Adrenal gland (tissue), 9 donors: ENCODE measurements at regions not wholly inside any gene's neighbourhood (a gene's known extent, or its start where the extent isn't known, plus 50 kb on each side); places are given as distances from the start of the nearest gene placed in this dataset.

Experiments
- DNase-seq, 7 donors: peaks; one replicate each; pipeline ENCODE4 v3.0.0-alpha.2; 2019 to 2020
- H3K27ac ChIP-seq, 5 donors: fragments of 200-600 bp; sonication (generic) in 4 of 5; 1 replicate in 3 of 5; 2 replicates in 2 of 5; pipeline versions ENCODE4 v1.5.1 to v1.8.0; 2016 to 2020; ENCODE audit warnings: mild to moderate bottlenecking in 1 of 5
- H3K27me3 ChIP-seq: fragments of 200-600 bp; 2 replicates; pipeline ENCODE4 v1.8.0; 2021
- H3K36me3 ChIP-seq, 2 donors: fragments of 200-600 bp; replicated peaks in 1 of 2; 1 replicate in 1 of 2; 2 replicates in 1 of 2; pipeline versions ENCODE4 v1.5.1 to v1.8.0; 2018 to 2022
- H3K4me1 ChIP-seq, 2 donors: fragments of 200-600 bp; replicated peaks in 1 of 2; 1 replicate in 1 of 2; 2 replicates in 1 of 2; pipeline versions ENCODE4 v1.5.1 to v1.8.0; 2018 to 2021
- H3K4me3 ChIP-seq, 4 donors: fragments of 200-600 bp; sonication (generic) in 3 of 4; one replicate each; pipeline ENCODE4 v1.5.1; 2016 to 2018
- H3K9me3 ChIP-seq, 3 donors: fragments of 200-600 bp; sonication (generic) in 1 of 3; replicated peaks in 1 of 3; 1 replicate in 2 of 3; 2 replicates in 1 of 3; pipeline versions ENCODE4 v1.5.1 to v1.8.0; 2016 to 2021
- CTCF ChIP-seq, 6 experiments: fragments of 450-650 bp in 4 of 6; fragments of 200-600 bp in 2 of 6; sonication (generic) in 1 of 6; IDR thresholded peaks; 1 replicate in 5 of 6; 2 replicates in 1 of 6; pipeline versions ENCODE4 v1.5.1 to v1.8.0; 2016 to 2021; ENCODE audit warnings: antibody characterized with exemption in 6 of 6, mild to moderate bottlenecking in 2 of 6, moderate library complexity in 1 of 6
- POLR2A ChIP-seq, 2 donors: fragments of 450-650 bp; IDR thresholded peaks; one replicate each; pipeline ENCODE4 v1.6.1; 2017; ENCODE audit warnings: antibody characterized with exemption in 2 of 2, mild to moderate bottlenecking in 2 of 2, moderate library complexity in 1 of 2
- WGBS, 4 donors: extraction: QIAGEN DNeasy Blood & Tissue Kit in 2 of 4; methylation state at CpG; one replicate each; pipeline versions ENCODE4 v1.1.5 to v1.1.7; 2013 to 2017; 5-methylcytosine and 5-hydroxymethylcytosine counted together
- intact Hi-C, 2 donors: fragments of 100-400 bp; cut with DNase I; formaldehyde crosslinking; loops; one replicate each; pipeline versions ENCODE4 v1.14.1 to v1.15.0; 2022 to 2023
- donor health status: healthy with polysubstance abuse.
- donor health status: Bipolar disorder and iron deficiency.
- donor health status: DM: yes; HTN: yes; CAD: no.
- donor health status: DM: no; HTN: no; CAD: no.
- donor health status: DM: no; HTN: no; CAD: no.

GRCh38 chr13:99844421-99844820, 127.1 kb downstream of the ZIC5 start:
- no peaks in the 10 kb centered on the region for H3K9me3 ChIP-seq
- no peak overlapping the region for H3K4me3 ChIP-seq
- TF ChIP-seq CTCF (IDR thresholded peaks at IDR 0.05) (no peak), POLR2A (IDR thresholded peaks at IDR 0.05) (no peak)
- H3K27ac ChIP-seq = no peak overlapping the region
- no peak for DNase-seq
- intact Hi-C loops = no loop called here
- WGBS, 4 donors = 77 to 87% (median 81%) methylated on average over 7 to 8 of the region's 8 CpGs
- no peaks in the 10 kb centered on the region for H3K36me3 ChIP-seq
- H3K27me3 ChIP-seq = no peaks in the 10 kb centered on the region
- H3K4me1 ChIP-seq = no peaks in the 10 kb centered on the region

- no peaks in the 10 kb centered on the region for H3K27me3 ChIP-seq
Measured at GRCh38 chr13:99843872-99844271, 127.7 kb downstream of the ZIC5 start.

GRCh38 chr13:99842405-99842804, 129.2 kb downstream of the ZIC5 start:
- no peaks in the 10 kb centered on the region for H3K9me3 ChIP-seq
- no peaks in the 10 kb centered on the region for H3K4me1 ChIP-seq
- TF ChIP-seq POLR2A (IDR thresholded peaks at IDR 0.05) (no peak), CTCF (IDR thresholded peaks at IDR 0.05) (no peak)
- 25 to 73% (median 55%) methylated on average over 1 of the region's 1 CpG for WGBS, 4 donors
- H3K4me3 ChIP-seq = no peak overlapping the region
- intact Hi-C loops = no loop called here
- DNase-seq = no peak
- no peaks in the 10 kb centered on the region for H3K27me3 ChIP-seq
- no peaks in the 10 kb centered on the region for H3K36me3 ChIP-seq
- H3K27ac ChIP-seq = no peak overlapping the region

More at GRCh38 chr13:99843872-99844271, 127.7 kb downstream of the ZIC5 start:
- DNase-seq = no peak
- no peaks in the 10 kb centered on the region for H3K9me3 ChIP-seq
- WGBS, 4 donors = 87 to 91% (median 88%) methylated on average over 9 of the region's 9 CpGs
- H3K4me3 ChIP-seq = no peak overlapping the region
- no peaks in the 10 kb centered on the region for H3K36me3 ChIP-seq
- no peak overlapping the region for H3K27ac ChIP-seq
- intact Hi-C loops = no loop called here
- TF ChIP-seq CTCF (IDR thresholded peaks at IDR 0.05) (no peak), POLR2A (IDR thresholded peaks at IDR 0.05) (no peak)
- no peaks in the 10 kb centered on the region for H3K4me1 ChIP-seq

GRCh38 chr13:99836291-99836690, 135.3 kb downstream of the ZIC5 start:
- TF ChIP-seq CTCF (IDR thresholded peaks at IDR 0.05) = no peak
- TF ChIP-seq POLR2A (IDR thresholded peaks at IDR 0.05) = no peak
- H3K4me1 ChIP-seq = no peaks in the 10 kb centered on the region
- no peak for DNase-seq
- intact Hi-C loops = no loop called here
- H3K27me3 ChIP-seq = no peaks in the 10 kb centered on the region
- H3K9me3 ChIP-seq = no peaks in the 10 kb centered on the region
- 88 to 90% (median 89%) methylated on average over 4 of the region's 4 CpGs for WGBS, 4 donors
- no peaks in the 10 kb centered on the region for H3K36me3 ChIP-seq
- H3K27ac ChIP-seq = no peak overlapping the region
- no peak overlapping the region for H3K4me3 ChIP-seq
